Keratinocyte (primary cell): ENCODE measurements at regions not wholly inside any gene's neighbourhood (a gene's known extent, or its start where the extent isn't known, plus 50 kb on each side); places are given as distances from the start of the nearest gene placed in this dataset.

Experiments used
- EZH2 ChIP-seq: IDR thresholded peaks from one replicate; pipeline ENCODE4 v1.6.1; 2012; ENCODE audit warnings: inconsistent platforms, mild to moderate bottlenecking, low read length, moderate library complexity
- TF ChIP-seq, protein P1 (sequence below), 3 experiments: IDR thresholded peaks in 1 of 3; conservative IDR thresholded peaks in 1 of 3; optimal IDR thresholded peaks in 1 of 3; 2 replicates in 2 of 3; 3 replicates in 1 of 3; pipeline versions ENCODE3 to v1.5.1; 2011; ENCODE audit warnings: low read length in 3 of 3, mild to moderate bottlenecking in 3 of 3, moderate library complexity in 2 of 3, control low read depth in 1 of 3, inconsistent platforms in 1 of 3; ENCODE audit not compliant: insufficient read depth in 2 of 3; ENCODE audit errors: extremely low read depth in 1 of 3

DNA sequence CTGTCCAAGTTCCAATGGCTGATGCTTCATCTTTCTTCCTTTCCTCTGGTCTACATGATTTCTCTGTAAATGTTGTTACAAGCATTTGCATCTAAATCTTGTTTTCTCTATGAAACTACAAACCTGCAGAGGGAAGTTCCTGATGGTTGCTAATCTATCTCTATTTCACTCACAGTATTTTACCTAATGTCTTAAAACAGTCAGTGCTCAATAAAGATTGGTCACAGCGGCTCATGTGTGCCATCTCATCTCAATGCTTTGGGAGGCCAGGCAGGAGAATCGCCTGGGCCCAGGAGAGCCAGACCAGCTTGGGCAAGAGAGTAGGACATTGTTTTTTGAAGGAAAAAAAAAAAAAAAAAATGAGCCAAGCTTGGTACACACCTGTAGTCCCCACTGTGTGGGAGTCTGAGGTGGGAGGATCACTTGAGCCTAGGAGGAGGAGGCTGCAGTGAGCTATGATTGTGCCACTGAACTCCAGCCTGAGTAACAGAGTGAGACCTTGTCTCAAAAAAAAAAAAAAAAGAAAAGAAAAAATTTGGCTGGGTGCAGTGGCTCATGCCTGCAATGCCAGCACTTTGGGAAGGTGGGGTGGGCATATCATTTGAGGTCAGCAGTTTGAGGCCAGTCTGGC lies 71.3 kb upstream of the ARMC3 start:
- TF ChIP-seq, protein P1, sequence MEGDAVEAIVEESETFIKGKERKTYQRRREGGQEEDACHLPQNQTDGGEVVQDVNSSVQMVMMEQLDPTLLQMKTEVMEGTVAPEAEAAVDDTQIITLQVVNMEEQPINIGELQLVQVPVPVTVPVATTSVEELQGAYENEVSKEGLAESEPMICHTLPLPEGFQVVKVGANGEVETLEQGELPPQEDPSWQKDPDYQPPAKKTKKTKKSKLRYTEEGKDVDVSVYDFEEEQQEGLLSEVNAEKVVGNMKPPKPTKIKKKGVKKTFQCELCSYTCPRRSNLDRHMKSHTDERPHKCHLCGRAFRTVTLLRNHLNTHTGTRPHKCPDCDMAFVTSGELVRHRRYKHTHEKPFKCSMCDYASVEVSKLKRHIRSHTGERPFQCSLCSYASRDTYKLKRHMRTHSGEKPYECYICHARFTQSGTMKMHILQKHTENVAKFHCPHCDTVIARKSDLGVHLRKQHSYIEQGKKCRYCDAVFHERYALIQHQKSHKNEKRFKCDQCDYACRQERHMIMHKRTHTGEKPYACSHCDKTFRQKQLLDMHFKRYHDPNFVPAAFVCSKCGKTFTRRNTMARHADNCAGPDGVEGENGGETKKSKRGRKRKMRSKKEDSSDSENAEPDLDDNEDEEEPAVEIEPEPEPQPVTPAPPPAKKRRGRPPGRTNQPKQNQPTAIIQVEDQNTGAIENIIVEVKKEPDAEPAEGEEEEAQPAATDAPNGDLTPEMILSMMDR (optimal IDR thresholded peaks at IDR 0.05 in 1 of 3, IDR thresholded peaks at IDR 0.05 in 1 of 3, conservative IDR thresholded peaks at IDR 0.05 in 1 of 3; ENCODE audit: extremely low read depth in 1 of 3, insufficient read depth in 2 of 3, low read length in 3 of 3): no peak
- TF ChIP-seq EZH2: no peak
